GM21381 (cell line): ENCODE measurements at regions not wholly inside any gene's neighbourhood (a gene's known extent, or its start where the extent isn't known, plus 50 kb on each side); places are given as distances from the start of the nearest gene placed in this dataset.
"Not testable (repeated sequence)": the region's sequence is repeated elsewhere in the genome, so short reads cannot be mapped to it uniquely, and the experiment has no call there.

Source experiments
- ATAC-seq: cut with Tn5 transposase; IDR thresholded peaks from one replicate; pipeline ENCODE4 v1.9.1; 2021; ENCODE audit warnings: mild to moderate bottlenecking, moderate library complexity; ENCODE audit not compliant: unreplicated experiment

DNA sequence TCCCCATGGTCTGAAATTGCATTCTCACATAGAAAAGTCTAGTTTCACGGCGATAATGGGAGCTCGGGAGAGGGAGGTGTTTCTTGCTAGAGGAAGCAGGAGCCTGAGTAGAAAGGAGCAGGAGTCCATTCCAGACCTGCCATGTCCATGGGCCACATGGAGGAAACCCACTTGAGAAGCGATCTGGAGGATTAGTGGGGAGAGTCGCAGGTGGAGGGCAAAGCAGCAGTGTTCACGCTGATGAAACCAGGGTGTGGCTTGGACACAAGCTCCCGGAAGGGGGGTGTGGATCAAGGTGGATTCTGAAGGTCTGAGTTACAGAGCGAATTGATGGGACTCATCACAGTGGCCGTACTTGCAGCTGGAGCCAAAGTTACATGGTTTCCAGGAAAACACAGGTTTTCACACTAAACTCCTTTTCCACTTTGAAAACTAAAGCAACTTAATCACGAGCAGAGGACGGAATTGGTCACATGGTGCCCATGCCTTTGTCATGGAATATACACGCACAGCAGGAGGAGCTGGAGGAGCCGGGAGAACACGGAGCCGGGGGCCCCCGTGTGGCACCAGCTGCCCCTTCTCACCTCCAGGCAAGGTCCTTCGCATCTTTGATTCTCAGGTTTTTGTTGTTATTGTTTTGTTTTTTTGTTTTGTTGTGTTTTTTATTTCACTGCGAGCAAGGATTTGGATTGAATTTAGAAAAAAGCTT, 255.1 kb upstream of the MYT1L start:
- no peak for ATAC-seq

DNA sequence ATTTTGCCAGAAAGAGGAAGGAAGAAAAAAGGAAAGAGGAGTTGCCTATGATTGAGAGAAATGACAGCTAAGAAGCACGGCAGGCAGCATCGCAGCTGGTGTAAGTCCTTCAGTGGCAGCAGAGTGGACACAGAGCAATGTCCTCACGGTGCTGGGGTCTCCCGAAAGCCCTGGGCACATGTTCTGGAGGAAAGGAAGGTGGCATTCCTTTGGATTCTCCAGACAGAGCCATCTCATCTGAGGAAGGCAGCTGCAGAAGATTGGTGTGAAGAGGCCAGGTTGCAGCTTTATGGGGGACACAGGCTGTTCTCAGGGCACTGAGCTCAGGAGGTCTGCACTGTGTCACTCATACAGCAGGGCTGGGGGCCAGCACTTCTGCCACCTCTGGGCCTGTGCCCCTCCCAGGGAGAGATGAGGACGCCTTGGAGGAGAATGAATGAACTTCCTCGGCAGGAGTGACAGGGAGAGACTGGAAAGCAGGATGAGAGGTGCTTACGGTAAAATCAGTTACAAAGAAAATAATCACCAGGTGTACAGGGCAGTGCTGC, 252.0 kb upstream of the MYT1L start:
- no peak for ATAC-seq

DNA sequence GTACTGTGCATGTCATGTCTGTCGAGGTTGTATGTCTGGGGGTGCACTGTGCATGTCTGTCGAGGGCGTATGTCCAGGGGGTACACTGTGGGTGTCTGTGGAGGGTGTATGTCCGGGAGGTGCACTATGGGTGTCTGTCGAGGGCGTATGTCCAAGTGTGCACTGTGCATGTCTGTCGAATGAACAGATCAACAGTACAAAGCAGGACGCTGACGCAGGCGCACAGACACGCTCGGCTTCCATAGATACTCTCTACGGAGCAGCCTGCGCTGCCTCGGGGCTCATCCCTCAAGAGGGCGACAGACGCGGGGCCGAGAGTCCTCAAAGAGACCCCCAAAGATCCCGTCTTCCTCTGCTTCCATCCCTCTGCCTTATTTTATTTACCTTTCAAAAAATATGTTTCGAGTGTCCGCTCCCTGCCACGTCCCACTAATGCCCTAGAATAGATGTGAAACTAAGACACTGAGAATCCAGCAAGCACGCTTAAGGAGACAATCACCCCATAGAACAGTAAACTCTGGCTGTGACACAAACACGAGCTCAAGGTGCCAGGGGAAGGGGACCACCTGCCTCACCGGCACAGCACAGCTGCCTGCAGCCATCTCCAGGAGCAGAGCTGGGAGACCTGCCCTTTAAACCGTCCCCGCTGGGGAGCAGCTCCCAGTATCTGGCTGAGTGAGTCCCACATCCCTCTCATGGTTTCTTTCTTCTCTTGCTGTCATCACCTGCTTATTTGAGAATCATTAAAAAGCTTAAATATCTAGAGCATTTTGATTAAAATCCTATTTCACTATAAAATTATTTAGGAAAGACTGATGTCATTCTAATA, 250.5 kb upstream of the MYT1L start:
- no peak for ATAC-seq

DNA sequence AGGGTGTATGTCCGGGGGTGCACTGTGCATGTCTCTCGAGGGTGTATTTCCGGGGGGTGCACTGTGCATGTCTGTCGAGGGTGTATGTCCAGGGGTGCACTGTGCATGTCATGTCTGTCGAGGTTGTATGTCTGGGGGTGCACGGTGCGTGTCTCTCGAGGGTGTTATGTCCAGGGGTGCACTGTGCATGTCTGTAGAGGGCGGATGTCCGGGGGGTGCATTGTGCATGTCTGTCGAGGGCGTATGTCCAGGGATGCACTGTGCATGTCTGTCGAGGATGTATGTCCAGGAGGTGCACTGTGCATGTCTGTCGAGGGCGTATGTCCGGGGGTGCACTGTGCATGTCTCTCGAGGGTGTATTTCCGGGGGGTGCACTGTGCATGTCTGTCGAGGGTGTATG, 249.8 kb upstream of the MYT1L start:
- not testable (repeated sequence) for ATAC-seq

GRCh38 chr2:2580341-2580740, 249.3 kb upstream of the MYT1L start:
- no peak for ATAC-seq

DNA sequence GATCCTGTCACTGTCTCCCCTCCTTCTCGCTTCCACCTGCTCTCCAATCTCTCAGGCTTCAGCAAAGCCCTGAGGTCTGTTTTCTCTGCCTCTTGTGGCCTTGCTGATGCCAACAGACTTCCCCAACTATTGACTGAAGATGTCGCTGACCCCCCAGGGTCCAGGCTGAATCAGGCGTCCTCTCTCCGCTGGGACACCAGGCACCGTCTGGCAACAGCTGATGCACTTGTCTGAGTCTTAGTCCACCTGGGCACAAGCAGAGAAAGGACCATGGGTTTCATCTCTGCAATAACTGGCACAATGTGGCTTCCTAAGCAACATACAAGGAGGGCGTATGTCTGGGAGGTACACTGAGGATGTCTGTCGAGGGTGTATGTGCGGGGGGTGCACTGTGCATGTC, 248.7 kb upstream of the MYT1L start:
- ATAC-seq = no peak

DNA sequence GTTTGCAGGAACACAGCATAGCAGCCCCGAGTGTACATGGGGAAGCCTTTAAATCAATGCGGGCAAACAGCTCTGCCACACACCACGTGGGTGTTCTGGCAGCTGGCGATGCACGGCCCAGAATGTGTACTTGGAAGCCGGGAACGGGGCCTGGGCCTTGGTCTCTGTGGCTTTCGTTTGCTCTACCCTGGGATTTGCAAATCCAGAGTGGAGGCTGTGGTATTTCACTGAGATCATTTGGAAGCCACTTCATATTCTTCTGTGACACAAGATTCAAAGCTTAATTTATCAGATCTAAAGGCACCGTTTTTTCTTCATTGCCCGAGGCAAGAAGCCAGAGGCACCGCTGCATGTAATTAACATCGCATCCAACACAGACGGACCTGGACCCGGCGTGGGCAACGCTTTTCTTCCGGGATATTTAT, 246.3 kb upstream of the MYT1L start:
- ATAC-seq = no peak

DNA sequence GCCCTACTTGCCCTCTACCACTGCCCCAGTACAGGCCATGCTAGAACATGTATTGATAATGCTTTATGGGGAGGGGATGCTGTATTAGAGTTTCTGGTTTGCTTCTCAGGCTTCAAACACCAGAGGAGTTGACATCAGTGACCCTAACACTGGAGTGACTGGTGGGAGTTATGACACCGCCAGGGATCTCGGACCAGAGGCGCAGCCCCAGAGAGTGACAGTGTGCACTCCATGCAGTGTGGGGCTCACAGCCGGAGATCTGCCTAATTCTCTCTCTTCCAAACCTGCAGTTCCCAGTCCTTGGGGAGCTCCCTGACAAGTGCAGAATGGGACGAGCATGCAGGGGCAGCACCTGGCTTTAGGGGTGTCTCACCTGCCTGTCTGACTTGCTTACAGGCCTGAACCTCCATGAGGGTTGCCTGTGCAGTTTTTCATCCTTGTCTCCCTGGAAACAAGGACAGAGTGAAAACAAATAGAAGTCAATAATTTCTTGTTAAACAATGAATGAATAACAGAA, 244.9 kb upstream of the MYT1L start:
- ATAC-seq = no peak

- ATAC-seq = no peak
Measured at GRCh38 chr2:2575181-2575577, 244.1 kb upstream of the MYT1L start.

- no peak for ATAC-seq
Measured at GRCh38 chr2:2574401-2575180, 243.5 kb upstream of the MYT1L start.

DNA sequence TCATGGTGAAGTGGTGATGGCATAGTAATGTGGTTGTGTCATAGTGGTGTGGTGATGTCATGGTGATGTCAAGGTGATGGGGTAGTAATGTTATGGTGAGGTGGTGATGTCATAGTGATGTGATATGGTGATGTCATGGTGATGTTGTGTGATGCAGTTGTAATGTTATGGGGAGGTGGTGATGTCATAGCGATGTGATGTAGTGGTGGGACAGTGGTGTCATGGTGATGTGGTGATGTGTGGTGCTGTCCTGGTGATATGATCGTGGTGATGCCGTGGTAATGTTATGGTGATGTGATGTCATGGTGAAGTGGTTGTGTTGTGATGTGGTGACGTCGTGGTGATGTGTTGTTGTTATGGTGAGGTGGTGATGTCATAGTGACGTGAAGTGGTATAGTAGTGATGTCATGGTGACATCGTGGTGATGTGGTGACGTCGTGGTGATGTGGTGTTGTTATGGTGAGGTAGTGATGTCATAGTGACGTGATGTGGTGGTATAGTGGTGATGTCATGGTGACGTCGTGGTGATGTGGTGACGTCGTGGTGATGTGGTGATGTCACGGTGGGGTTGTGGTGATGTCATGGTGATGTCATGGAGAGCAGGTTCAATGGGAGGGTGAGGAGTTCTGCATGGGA, 242.7 kb upstream of the MYT1L start:
- no peak for ATAC-seq

- no peak for ATAC-seq
Measured at GRCh38 chr2:2573205-2573604, 242.1 kb upstream of the MYT1L start.

- ATAC-seq = no peak
Measured at GRCh38 chr2:2572393-2573204, 241.5 kb upstream of the MYT1L start.

- no peak for ATAC-seq
Measured at GRCh38 chr2:2571301-2572150, 240.5 kb upstream of the MYT1L start.

GRCh38 chr2:2570871-2571270, 239.8 kb upstream of the MYT1L start:
- ATAC-seq = no peak

DNA sequence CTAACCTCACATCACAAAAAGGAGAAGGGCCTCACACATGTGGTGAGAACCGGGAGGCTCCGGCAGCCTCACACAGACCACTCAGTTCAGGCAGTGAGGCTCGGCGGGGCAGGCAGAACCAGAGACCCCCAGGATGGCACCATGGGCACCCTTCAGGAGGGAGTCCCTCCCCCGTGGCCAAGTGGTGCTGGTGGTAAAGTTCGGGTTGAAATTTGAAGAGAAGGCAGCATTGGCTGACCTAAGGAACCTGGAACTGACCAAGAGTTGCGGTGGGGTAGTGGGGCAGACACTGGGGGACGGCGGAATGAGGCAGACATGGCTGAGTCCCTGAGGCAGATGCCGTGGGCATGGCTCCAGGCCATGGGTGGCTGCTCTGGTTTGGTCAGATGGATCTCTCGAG, 239.3 kb upstream of the MYT1L start:
- ATAC-seq = no peak

GRCh38 chr2:2569836-2570235, 238.8 kb upstream of the MYT1L start:
- ATAC-seq = no peak

DNA sequence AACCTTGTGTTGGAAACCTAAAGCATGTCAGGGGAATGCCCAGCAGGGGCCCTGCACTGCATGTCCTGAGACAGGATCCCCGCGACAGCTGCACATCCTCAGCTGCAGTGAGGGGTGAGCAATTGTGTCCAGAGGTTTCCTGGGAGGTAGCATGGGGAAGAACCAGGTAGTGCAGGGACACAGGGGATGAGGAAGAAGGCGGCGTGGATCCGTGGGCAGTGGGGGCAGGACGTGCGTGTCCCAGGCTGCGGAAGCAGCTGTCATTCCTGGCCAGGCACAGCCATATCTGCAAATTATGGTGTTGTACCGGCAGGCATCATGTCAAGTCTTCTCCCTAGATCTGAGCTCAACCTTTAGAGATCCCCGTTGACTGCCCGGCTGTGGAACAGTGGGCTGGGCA, 238.2 kb upstream of the MYT1L start:
- no peak for ATAC-seq

- ATAC-seq = no peak
Measured at GRCh38 chr2:2568411-2568810, 237.3 kb upstream of the MYT1L start.
